ENCODE measurements at regions not wholly inside any gene's neighbourhood (a gene's known extent, or its start where the extent isn't known, plus 50 kb on each side); places are given as distances from the start of the nearest gene placed in this dataset.

DNA sequence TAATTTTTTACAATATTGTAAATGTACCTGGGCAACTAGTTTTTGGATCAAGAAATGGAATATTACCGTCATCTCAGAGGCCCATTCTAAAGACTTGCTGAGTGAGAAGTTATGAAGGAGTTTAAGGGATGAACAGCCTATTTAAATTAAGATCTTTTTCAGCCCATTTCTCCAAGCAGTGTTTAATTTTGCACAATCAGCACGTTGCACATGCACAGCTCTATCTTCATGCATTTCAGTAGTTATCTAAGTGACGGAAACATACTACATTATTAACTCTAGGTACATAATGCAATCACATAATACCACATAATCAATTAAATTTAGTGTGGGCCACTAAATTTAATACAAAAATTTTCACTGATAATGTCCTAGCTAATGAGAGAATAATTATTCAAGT is 582.1 kb upstream of the DSEL start:
- DNase-seq: no peak

DNA sequence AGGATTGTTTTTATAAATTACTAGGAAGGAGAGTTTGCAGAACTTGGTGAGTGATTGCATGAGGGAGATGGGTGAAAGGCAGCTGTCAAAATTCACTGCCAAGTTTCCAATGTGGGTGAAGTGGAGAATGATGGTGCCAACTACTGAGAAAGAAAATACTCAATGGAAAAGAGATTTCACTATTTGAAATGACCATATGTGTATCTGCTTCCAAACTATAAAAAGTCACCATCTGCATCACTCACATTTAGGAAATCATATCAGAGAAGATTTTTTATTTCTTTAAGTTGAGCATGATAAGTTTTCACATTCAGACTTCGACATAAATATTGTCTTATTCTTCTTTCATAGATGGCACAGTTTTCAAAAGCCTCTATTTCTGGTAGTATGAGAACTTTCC is 570.0 kb upstream of the DSEL start:
- DNase-seq: no peak

DNA sequence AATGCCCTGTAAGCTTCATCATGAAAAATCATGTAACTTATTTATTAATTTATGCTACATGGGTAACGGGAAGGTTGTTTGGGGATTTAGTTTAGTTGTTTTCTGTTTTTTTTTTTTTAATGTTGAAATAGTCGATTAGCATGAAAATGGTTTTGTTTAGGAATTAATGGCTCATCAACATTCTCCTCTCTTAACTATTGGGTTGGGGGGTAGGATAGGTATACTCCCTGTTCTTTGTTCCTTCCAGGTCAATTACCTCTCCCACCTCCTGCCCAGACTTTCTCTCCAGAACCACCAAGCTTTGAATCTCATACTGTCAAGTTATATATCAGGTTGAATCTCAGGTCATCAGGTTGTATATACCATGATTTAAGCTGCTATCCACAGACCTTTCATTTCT is 568.7 kb upstream of the DSEL start:
- DNase-seq: no peak

DNA sequence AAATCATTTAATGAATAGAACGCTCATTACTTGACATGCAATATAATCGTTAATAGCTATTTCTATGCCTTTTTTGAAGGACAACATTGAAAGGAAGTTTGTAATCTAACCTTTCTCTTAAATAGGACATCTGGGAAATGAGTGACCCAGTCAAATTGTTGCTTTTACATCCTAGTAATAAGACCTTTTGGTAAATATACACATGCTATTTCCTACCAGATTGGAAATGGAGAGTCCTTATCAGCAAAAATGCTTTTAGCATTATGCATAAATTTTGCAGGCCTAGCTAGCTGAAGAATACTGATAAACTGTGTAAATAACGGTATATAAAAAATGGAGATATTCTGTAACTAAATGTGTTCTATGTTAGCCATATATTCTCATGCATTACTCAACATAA is 567.3 kb upstream of the DSEL start:
- no peak for DNase-seq

DNA sequence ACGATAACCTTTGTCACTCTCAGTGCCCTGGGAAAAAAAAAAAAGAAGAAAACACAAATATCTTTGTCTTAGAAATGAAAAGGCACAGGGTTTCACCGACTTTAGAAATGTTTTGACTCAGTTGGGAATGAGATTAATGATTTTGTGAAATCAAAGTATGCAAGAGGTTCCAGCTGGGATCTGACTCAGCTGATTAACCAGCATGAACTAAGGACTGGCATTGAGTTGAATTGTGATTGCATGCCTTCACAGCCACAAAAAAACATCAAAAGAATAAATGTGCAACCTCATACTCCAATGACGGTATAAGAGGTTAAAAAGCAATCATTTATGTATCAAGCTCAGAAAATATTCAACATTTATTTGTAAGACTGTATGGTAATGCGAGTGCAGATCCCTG is 566.6 kb upstream of the DSEL start:
- peak; percentile 66 for DNase-seq

DNA sequence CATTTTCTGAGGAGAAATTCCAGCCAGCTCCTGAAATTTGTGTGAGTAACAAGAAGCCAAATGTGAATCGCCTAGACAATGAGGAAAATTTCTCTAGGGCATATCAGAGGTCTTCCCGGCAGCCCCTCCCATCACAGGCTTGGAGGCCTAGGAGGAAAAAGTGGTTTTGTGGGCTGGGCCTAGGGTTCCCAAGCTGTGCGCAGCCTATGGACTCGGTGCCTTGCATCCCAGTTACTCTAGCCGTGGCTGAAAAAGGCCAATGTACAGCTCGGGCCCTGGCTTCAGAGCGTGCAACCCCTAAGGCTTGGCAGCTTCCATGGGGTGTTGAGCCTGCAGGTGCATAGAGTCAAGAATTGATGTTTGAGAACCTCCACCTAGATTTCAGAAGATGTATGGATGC is 556.2 kb upstream of the DSEL start:
- no peak for DNase-seq

DNA sequence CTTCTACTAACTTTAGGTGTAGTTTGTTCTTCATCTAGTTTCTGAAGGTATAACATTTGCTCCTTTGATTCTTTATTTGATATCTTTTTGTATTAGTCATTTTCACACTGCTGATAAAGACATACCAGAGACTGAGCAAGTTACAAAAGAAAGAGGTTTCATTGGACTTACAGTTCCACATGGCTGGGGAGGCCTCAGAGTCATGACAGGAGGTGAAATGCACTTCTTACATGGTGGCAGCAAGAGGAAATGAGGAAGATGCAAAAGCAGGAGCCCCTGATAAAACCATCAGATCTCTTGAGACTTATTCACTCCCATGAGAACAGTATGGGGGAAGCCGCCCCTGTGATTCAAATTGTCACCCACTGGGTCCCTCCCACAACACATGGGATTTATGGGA is 544.4 kb upstream of the DSEL start:
- DNase-seq: no peak

DNA sequence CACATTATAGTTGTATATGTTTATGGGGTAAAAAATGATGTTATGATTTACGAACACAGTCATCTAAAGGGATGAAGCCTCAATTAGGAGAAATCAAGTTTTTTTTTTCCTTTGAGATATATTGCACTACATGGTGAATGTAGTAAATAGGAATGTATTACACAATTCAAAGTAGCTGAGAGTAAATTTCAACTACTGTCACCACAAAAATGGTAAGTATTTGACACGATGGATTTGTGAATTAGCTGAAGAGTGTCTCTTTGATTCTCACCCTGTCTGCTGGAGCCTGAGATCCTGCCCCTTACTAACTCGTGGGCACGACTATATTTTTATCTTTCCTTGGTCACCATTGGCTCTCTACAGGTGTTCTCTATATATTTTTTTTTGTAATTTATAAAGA is 540.4 kb upstream of the DSEL start:
- DNase-seq: peak; percentile 68

DNA sequence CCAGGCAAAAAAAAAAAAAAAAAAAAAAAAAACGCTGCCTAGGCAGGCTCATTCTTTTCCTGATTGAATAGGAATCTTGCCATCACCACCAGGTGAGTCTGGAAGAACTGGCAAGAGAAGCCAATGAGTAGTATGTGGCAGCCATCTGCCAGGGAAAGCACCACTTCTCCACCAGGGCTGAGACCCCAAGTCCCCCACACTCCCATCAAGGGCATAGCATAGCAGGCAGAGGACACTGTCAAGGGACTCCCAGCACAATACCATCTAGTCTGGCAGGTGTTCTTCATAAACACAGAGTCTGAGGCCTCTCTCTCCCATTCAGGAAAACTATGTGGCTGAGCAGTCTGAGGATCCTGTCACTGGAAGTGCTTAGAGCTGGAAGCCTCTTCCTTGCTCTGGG is 538.1 kb upstream of the DSEL start:
- no peak for DNase-seq

DNA sequence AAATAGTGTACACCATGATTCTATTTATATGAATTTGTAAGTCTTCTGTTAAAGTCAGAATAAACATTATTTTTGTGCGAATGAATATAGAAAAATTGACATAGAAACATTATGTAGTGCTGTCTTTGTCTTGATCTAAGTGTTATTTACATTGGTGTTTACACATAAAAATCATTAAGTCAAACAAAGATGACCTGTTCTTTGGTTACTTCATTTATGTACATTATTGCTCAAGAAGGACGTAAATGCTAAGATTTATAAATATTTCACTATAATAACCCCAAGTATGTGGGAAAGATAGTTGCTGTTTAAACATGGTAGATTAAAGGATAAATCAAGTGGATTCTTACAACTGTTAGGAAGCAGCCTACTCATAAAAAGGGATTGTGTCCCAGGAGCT is 536.8 kb upstream of the DSEL start:
- no peak for DNase-seq

DNA sequence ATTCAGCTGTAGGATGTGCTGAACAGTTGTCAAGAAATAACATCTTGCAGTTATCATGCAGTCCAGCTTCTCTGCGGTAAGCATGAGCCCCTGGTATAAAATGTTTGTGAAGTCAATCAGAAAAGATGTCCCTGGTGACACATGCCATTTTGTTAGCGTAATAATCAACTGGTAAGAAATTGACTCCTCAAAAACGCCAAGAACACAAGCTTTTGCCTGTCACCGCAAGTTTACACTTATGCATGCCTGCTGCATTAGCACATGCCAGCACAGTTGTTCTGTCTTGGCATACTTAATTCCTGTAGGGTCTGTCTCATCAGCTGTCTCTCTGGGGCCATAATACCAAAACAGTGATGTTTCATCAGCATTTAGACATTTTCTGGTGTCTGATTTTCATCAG is 524.8 kb upstream of the DSEL start:
- peak; percentile 55 for DNase-seq

DNA sequence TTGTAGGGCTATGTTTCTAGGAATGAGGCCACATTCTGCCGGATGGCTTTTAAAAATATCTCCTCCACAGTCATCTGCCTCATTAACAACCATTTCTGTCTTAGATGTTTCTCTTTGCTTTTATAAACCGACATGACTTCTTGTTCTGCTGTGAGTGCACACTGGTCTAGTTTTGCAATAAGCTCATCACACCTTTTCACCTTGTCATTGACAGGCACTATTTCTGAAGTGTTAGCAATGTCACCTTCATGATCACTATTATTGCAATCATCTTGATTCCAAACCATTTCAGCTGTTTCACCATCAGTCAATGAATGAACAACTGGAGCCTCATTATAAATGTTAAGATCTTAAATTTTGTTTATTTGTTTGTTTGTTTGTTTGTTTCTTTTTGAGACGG is 523.7 kb upstream of the DSEL start:
- no peak for DNase-seq

DNA sequence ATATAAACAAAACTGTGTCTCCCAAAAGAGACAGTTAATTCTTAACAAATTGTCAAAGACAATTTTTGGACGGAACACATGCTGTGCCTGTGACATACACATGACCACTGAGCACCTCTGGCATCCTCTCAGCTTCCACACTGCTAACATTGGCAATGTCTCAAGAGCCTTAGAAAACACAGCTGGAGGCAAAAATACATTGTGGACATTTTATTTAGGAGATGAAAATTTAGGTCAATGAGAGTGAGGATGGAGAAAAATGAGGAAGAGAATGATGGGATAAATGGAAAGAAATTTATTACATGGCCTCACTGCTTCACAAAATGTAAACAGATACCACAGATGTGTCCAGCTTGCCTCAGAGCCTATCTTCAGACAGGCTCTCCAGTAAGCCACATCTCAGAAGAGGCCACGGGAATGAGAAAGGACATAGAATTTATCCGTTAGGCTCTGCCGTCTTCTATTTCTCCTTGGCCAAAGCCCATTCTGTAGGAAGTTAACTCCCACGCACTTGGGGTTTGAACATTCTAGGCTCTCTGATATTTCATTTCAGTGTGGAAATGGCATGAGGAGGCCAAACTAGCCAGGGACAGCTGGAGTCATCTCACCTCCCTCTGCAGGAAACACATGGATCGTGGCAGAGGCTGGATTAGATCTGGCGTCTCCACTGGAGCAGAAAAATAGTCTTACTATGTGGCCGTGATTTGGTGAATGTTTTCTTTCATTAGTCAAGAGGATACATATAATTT is 519.4 kb upstream of the DSEL start:
- peak; percentile 74 for DNase-seq

DNA sequence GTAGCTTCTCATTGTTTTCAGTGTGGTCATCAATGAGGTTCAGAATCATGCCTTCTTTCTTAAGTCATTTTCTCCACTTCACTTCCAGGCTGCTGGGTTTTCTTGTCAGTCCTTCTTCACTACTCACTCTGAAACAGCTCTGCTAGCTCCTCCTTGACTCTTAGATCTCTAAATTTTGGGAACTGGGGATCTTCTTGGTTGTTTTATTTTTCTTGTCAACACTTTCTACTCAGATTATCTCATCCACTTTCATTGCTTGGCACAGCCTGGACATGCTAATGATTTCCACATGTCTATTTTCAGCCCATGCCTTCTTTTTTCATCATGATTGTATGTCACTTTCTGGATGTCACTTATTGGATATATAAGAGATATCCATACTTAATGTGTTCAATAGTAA is 517.8 kb upstream of the DSEL start:
- peak; percentile 84 for DNase-seq

DNA sequence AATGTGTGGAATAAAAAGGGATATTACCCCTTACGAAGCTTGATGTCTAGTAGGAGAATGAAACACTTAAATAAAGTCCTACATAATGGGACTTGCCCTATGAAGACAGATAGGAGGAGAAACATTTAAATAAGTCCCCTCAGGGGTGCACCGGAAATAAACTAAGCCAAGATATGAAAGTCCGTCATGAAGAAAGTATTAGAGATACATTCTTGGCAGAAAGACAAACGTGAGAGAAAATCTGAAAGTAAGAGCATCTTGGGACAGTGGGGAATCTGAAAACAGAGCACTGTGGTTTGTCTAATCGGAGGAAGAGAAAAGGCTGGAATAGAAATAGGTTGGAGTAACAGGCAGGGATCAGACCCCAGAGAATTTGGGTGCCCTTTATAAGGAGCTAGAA is 516.9 kb upstream of the DSEL start:
- DNase-seq: peak; percentile 85

DNA sequence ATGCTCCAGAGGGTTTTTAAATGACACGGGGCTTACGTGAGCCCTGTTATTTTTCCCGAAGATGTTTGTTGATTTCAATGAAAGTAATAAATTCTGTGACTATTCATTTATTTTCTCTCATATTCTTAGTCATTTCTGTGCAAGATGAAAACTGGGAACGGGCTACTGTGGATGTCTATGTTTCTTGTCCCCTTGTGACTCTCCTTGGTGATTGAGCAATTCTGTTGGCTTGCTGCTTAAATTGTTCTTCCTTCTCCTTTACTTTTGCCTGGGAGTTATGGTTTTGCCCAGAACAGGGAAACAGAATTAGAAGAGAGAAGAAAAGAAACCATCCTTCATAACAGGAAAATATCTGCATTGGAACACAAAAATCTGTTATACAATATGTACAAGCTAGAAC is 508.2 kb upstream of the DSEL start:
- DNase-seq: no peak

DNA sequence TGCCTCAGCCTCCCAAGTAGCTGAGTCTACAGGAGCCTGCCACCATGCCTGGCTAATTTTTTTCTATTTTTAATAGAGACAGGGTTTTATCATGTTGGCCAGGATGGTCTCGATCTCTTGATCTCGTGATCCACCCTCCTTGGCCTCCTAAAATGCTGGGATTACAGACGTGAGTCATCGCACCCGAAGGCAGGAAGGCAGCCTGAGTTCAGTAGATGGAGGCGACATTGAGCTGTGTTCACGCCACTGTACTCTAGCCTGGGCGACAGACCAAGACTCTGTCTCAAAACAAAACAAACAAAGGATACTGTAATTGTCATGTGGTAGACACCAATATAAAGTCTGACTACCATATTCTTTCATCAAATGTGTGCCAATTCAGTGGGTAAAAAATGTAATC is 500.9 kb upstream of the DSEL start:
- DNase-seq: no peak

DNA sequence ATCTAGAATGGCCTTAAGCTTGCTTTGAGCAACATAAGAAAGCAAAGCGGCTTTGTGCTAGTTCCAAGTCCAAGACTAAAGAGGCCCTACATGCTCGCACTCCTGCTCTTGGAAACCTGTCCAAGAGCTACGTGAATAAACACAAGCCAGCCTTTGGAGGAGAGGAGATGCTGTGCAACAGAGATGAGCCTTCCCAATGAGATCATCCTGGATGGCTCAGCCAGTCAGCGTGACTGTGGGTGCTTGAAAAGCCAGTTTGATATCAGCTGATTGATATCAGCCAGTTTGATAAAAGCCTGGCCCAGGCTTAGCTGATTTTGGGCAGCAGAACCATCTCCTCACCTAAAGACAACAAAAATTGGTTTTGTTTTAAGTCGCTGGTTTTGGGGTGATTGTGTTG is 481.0 kb upstream of the DSEL start:
- DNase-seq: no peak

DNA sequence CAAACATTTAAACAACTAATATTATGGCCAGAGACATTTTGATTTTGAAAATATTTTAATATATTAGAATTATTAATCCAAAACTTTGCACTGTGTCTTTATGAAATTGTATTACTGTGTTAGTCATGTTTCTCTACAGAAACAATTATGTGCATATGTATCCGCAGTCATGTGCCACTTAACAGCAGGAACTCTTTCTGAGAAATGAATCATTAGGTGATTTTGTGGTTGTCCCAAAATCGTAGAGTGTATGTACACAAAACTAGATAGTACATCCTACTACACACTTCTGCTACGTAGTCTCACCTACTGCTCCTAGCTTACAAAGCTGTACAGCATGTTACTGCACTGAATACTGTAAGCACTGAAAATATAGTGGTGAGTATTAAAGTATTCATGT is 479.2 kb upstream of the DSEL start:
- no peak for DNase-seq

DNA sequence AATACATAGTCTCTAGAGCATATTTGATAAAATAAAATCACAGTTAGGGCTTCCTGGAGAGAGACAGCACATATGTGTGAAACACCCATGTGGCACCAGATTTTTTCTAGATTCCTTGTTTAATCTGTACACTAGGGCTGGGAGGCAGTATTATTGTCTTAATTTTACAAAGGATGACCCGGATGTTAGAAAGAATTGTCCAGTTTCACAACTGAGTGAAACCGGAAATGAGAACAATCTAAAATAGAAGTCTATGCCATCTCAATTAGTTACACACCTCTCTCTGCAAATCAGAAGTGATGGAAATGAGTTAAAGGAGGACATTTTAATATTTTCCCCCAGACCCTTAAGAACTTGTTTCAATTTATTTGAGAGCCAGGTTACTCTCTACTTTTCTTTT is 463.7 kb upstream of the DSEL start:
- no peak for DNase-seq

DNA sequence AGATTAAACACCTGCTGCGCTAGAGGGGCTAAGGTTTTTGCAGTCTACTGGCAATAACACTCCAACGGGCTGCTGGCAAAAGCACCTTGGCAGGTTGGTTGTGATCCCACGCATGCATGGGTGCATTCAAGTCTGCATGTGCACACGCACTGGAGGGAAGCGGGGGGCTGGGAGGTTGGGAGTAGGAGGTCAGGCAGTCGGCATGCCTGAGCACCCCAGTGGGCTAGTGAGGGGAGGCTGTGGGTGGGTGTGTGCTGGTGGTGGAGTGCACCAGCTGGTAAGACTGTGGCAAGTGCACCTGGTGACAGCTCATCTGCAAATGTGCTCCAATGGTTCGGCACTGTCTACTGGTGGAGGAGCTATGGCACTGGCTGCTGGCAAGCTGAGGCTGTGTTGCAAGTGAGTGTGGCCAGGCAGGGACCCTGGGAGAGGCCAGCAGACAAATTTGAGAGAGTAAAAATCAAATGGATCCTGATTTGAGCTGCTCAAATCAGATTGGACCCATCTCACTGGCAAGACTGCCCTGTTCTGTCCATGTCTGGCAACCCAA is 460.6 kb upstream of the DSEL start:
- DNase-seq: no peak

DNA sequence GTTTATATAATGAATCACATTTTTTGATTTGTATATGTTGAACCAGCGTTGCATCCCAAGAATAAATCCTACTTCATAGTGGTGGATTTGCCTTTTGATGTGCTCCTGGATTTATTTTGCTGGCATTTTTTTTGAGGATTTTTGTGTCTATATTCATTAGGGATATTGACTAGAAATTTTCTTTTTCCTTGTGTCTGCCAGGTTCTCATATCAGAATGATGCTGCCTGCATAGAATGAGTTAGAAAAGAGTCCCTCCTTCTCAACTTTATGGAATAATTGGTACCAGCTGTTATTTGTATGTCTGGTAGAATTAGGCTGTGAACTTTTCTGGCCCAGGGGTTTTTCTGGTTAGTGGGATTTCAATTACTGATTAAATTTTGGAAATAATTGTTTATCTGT is 457.4 kb upstream of the DSEL start:
- DNase-seq: peak; percentile 4

DNA sequence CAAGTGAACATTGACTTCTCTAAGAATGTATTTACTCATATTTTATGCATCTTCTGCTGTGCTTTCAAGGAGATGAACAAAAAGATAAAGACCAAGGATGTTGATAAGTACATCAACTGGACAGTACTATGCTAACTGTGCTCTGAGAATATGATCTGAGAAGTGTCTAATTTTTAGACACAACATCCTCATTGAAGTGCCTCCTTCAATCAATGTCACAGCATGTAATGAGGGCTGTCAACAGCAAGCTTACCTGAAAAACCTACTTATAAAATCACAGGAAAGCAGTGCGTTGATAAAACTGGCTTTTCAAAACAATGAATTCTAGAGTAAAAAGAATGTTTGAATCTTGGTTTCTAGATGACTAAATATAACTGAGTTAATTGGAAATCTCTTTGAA is 452.9 kb upstream of the DSEL start:
- no peak for DNase-seq

DNA sequence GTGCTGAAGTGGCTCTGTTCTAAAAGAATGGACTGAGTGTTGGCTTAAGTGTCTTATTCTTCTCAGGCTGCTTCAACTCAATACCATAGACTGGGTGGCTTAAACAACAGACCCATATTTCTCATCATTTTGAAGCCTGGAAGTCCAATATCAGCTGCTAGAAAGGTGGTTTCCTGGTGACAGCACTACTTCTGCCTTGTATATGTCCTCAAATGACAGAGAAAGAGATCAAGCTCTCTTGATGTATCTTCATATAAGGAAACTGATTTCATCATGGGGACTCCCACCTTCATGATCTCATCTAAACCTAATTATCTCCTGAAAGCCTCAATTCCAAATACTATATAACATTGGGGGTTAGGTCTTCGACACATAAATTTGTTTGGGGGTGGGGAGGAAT is 449.7 kb upstream of the DSEL start:
- DNase-seq: no peak

DNA sequence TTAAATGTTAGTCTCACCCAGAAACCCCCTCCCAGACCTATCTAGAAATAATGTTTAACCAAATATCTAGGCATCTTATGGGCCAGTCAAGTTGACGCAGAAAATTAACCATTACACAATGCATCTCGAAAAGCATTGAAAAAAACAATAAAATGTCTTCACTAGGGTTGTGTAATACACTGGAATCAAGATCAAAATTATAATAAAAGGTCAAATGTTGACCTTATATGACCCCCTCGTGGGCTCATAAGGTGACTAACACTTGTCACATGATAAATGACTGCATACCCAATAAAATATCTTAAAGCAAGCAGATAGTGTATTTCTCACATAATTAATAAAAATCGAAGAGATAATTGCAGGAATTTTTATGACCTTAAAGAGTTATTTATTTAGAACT is 447.9 kb upstream of the DSEL start:
- no peak for DNase-seq
